ENCODE measurements at regions not wholly inside any gene's neighbourhood (a gene's known extent, or its start where the extent isn't known, plus 50 kb on each side); places are given as distances from the start of the nearest gene placed in this dataset.

- TF ChIP-seq, protein P1, sequence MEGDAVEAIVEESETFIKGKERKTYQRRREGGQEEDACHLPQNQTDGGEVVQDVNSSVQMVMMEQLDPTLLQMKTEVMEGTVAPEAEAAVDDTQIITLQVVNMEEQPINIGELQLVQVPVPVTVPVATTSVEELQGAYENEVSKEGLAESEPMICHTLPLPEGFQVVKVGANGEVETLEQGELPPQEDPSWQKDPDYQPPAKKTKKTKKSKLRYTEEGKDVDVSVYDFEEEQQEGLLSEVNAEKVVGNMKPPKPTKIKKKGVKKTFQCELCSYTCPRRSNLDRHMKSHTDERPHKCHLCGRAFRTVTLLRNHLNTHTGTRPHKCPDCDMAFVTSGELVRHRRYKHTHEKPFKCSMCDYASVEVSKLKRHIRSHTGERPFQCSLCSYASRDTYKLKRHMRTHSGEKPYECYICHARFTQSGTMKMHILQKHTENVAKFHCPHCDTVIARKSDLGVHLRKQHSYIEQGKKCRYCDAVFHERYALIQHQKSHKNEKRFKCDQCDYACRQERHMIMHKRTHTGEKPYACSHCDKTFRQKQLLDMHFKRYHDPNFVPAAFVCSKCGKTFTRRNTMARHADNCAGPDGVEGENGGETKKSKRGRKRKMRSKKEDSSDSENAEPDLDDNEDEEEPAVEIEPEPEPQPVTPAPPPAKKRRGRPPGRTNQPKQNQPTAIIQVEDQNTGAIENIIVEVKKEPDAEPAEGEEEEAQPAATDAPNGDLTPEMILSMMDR (conservative IDR thresholded peaks at IDR 0.05): no peak
- Mint-ChIP-seq H3K4me1 (peaks cover 6% of the 10 kb centered on the region), H3K27me3 (ENCODE audit: low read depth) (no peaks in the 10 kb centered on the region), H3K4me3 (no peak overlapping the region), H3K9me3 (peaks cover 5% of the 10 kb centered on the region), H3K27ac (ENCODE audit: unreplicated experiment) (no peak overlapping the region), H3K36me3 (ENCODE audit: low read depth) (no peaks in the 10 kb centered on the region)
- DNase-seq (ENCODE audit: low read depth, low spot score): no peak
Measured at GRCh38 chr15:46815765-46816164, 901.5 kb upstream of the SEMA6D start.

DNA sequence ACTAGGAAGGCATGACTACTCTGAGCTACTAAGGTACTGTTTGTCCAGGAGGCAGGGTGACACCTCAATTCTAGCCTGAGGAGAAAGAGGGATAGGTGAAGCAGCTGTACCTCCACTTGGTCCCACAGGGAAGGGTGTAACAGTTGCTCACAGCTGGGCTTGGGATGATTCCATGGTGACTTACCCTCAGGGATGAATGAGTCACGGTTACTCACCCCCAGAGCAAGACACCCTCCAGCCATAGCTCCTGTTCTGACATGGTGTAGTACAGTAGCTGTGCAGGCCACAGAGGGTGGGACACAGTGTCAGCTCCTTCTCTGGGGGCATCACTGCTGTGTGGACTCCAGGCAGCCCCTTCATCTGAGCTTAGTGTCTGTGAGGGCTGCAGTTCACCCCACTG lies 868.6 kb upstream of the SEMA6D start:
- Mint-ChIP-seq H3K9me3 (peaks cover 5% of the 10 kb centered on the region), H3K36me3 (ENCODE audit: low read depth) (peaks cover 3% of the 10 kb centered on the region), H3K27me3 (ENCODE audit: low read depth) (no peaks in the 10 kb centered on the region), H3K27ac (ENCODE audit: unreplicated experiment) (no peak overlapping the region), H3K4me1 (no peaks in the 10 kb centered on the region), H3K4me3 (no peak overlapping the region)
- DNase-seq (ENCODE audit: low read depth, low spot score): no peak
- TF ChIP-seq, protein P1 (conservative IDR thresholded peaks at IDR 0.05): no peak

- Mint-ChIP-seq H3K36me3 (ENCODE audit: low read depth) (no peaks in the 10 kb centered on the region), H3K9me3 (no peaks in the 10 kb centered on the region), H3K4me1 (peaks cover 17% of the 10 kb centered on the region), H3K4me3 (no peak overlapping the region), H3K27me3 (ENCODE audit: low read depth) (no peaks in the 10 kb centered on the region), H3K27ac (ENCODE audit: unreplicated experiment) (no peak overlapping the region)
- no peak for DNase-seq (ENCODE audit: low read depth, low spot score)
- TF ChIP-seq, protein P1 (conservative IDR thresholded peaks at IDR 0.05): no peak
Measured at GRCh38 chr15:46853600-46853999, 863.7 kb upstream of the SEMA6D start.

GRCh38 chr15:46854564-46854963 lies 862.7 kb upstream of the SEMA6D start:
- no peaks in the 10 kb centered on the region for H3K27me3 Mint-ChIP-seq (ENCODE audit: low read depth)
- no peak overlapping the region for H3K27ac Mint-ChIP-seq (ENCODE audit: unreplicated experiment)
- DNase-seq (ENCODE audit: low read depth, low spot score): no peak
- H3K4me3 Mint-ChIP-seq: no peak overlapping the region
- peaks cover 17% of the 10 kb centered on the region for H3K4me1 Mint-ChIP-seq
- no peaks in the 10 kb centered on the region for H3K9me3 Mint-ChIP-seq
- TF ChIP-seq, protein P1 (conservative IDR thresholded peaks at IDR 0.05): no peak
- no peaks in the 10 kb centered on the region for H3K36me3 Mint-ChIP-seq (ENCODE audit: low read depth)

DNA sequence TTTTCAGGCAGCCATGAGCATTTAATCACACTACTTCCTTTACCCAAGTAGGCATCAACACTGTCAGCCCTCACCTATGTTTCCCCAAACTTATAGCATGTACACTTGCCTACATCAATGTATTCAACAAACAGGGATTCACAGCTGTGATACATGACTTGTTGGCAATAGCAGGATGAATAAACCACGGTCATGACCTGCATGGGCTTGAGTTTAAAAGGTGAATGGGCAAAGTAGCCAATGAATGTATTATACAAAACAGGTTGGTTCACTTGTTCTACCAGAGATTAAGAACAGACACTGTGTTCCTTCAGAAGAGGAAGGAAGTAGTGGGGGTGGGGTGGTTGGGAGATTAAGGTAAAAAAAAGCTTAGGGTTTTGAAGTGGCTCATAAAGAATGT lies 861.9 kb upstream of the SEMA6D start:
- H3K27ac Mint-ChIP-seq (ENCODE audit: unreplicated experiment): no peak overlapping the region
- H3K27me3 Mint-ChIP-seq (ENCODE audit: low read depth): no peaks in the 10 kb centered on the region
- H3K4me3 Mint-ChIP-seq: no peak overlapping the region
- no peaks in the 10 kb centered on the region for H3K36me3 Mint-ChIP-seq (ENCODE audit: low read depth)
- DNase-seq (ENCODE audit: low read depth, low spot score): no peak
- no peaks in the 10 kb centered on the region for H3K9me3 Mint-ChIP-seq
- peaks cover 17% of the 10 kb centered on the region for H3K4me1 Mint-ChIP-seq
- TF ChIP-seq, protein P1 (conservative IDR thresholded peaks at IDR 0.05): no peak
